ENCODE measurements at regions not wholly inside any gene's neighbourhood (a gene's known extent, or its start where the extent isn't known, plus 50 kb on each side); places are given as distances from the start of the nearest gene placed in this dataset.
"Not testable (repeated sequence)": the region's sequence is repeated elsewhere in the genome, so short reads cannot be mapped to it uniquely, and the experiment has no call there.

DNA sequence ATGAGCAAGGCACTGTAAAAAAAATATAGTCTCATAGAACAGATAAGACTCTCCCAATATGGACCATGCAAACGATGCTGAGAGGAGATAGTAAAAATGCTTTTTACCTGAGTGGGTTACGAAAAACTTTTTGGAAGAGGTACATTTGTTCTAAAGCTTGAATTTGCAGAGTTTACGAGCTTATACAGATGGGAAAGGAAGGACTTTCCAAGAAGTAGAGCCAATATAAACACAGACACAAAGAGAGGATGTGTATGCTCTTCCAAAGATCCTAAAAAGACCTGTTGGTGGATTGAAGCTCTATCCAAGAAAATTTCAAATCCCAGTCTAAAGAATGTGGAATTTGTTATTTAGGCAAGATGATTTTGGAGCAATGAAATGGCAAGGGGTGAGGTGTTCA lies 127.1 kb upstream of the SLCO6A1 start:
- WGBS, 2 donors, result 47 to 63% methylated on average over 3 of the region's 3 CpGs
- Histone ChIP-seq H3K4me1 (ENCODE audit: control insufficient read depth in 2 of 2, insufficient read depth in 2 of 2, low read length in 1 of 2) (peaks cover 0 to 3% of the 10 kb centered on the region in 2 donors), H3K9me3 (ENCODE audit: control insufficient read depth in 2 of 2, insufficient read depth in 1 of 2, low read depth in 1 of 2, low read length in 1 of 2) (no peaks in the 10 kb centered on the region), H3K4me3 (ENCODE audit: low read depth in 1 of 2, low read length in 2 of 2) (no peak overlapping the region), H3K27ac (ENCODE audit: low read depth in 2 of 2, low read length in 1 of 2) (no peak overlapping the region), H3K27me3 (ENCODE audit: control insufficient read depth in 1 of 2, insufficient read depth in 2 of 2, low read length in 2 of 2) (no peaks in the 10 kb centered on the region), H3K36me3 (ENCODE audit: control insufficient read depth in 2 of 2, insufficient read depth in 2 of 2, low read length in 1 of 2) (no peaks in the 10 kb centered on the region)

DNA sequence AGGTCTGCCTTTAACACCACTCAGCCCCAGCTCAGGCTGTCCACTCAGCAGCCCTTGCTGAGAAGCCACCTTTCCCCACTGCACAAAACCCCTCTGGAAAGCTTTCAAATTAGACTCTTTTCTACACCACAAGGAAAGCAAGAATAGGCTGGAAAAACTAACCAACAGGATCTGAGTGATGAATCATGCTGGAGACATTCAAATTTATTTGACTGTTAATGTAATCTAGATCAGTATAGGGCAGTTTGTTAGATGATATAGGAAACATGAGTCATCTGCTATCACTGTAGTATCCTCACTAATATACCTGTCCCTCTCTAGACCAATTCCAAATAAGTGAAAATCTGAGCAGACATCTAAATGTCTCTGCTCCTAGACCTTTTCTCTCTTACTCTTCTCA lies 127.8 kb upstream of the PAM start:
- Histone ChIP-seq H3K36me3 (ENCODE audit: control insufficient read depth in 2 of 2, insufficient read depth in 2 of 2, low read length in 1 of 2) (no peaks in the 10 kb centered on the region), H3K27me3 (ENCODE audit: control insufficient read depth in 1 of 2, insufficient read depth in 2 of 2, low read length in 2 of 2) (no peaks in the 10 kb centered on the region), H3K27ac (ENCODE audit: low read depth in 2 of 2, low read length in 1 of 2) (no peak overlapping the region), H3K9me3 (ENCODE audit: control insufficient read depth in 2 of 2, insufficient read depth in 1 of 2, low read depth in 1 of 2, low read length in 1 of 2) (no peaks in the 10 kb centered on the region), H3K4me3 (ENCODE audit: low read depth in 1 of 2, low read length in 2 of 2) (no peak overlapping the region), H3K4me1 (ENCODE audit: control insufficient read depth in 2 of 2, insufficient read depth in 2 of 2, low read length in 1 of 2) (peaks cover 0 to 3% of the 10 kb centered on the region in 2 donors)

DNA sequence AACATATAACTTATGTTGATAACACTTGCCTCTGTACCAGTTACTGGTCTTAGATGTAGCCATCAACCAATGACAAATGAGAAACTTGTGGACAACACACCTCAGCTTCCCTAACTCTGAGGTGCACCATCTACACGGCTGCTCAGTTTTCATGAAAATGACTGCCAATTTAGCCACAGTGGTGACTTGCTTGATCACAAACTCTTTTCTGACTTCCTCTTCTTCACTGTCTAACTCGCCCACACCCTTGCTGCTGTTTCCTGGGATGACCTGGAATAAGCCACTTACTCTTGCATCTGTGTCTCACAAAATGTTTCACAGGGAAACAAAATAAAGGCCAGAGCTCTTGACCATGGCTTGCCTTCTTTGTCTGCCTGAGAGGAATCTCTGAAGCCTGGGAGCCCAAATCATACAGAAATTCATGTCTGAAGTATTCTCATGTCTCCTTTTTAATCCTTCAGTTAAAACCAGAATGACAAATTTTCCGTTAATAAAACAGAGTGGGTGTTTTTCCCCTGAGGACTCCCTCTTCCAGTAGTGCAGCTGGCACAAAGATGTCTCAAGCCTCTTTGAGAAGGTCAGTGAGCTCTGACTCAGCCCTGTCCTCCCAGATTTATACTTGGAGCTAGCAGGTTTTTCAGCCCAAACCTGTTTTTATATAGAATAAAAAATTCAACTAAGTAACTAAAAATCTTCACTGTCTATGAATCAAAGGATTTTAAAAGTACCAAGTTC lies 126.5 kb upstream of the PAM start:
- Histone ChIP-seq H3K9me3 (ENCODE audit: control insufficient read depth in 2 of 2, insufficient read depth in 1 of 2, low read depth in 1 of 2, low read length in 1 of 2) (no peaks in the 10 kb centered on the region), H3K36me3 (ENCODE audit: control insufficient read depth in 2 of 2, insufficient read depth in 2 of 2, low read length in 1 of 2) (no peaks in the 10 kb centered on the region), H3K4me3 (ENCODE audit: low read depth in 1 of 2, low read length in 2 of 2) (no peak overlapping the region), H3K27me3 (ENCODE audit: control insufficient read depth in 1 of 2, insufficient read depth in 2 of 2, low read length in 2 of 2) (no peaks in the 10 kb centered on the region), H3K4me1 (ENCODE audit: control insufficient read depth in 2 of 2, insufficient read depth in 2 of 2, low read length in 1 of 2) (peaks cover 0 to 3% of the 10 kb centered on the region in 2 donors), H3K27ac (ENCODE audit: low read depth in 2 of 2, low read length in 1 of 2) (peak overlapping the region; percentile 0 to 15)
- WGBS, 2 donors, result 46 to 53% methylated on average over 3 of the region's 3 CpGs

DNA sequence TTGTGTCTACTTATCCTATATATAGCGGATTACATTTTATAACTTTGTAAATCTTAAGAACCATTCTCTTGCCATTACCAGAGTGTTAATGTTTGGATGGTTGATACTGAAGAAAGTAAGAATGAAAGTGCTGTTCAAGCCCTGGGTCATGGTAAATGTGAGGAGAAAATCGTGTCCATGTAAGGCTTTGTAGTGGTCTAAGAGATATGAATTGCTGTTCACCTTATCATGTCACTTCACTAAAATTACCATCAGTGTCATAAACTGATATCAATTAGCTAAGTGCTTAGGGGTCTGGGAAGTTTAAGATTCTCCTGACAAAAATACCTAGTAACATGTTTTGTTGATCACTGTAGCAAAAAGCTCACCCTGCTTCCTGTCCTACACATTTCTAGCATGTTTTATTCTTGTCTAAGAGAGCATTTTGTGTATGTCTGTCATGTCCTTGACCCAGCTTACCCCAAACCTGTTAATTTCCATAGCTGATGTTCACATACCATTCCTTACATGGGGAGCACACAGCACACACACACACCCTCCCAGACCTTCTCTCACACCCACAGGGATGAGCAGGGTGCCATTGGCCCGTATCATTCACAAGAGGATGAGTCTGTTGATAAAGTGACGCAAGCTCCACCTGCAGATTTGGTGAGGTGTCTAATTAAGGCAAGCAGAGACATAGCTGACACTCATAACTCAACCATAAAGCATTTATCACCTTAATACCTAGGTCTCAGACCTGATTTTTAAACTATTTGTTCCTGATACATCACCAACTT lies 125.1 kb upstream of the PAM start:
- 79 to 87% methylated on average over 4 of the region's 4 CpGs for WGBS, 2 donors
- no peaks in the 10 kb centered on the region for H3K27me3 ChIP-seq (ENCODE audit: control insufficient read depth in 1 of 2, insufficient read depth in 2 of 2, low read length in 2 of 2)
- no peaks in the 10 kb centered on the region for H3K36me3 ChIP-seq (ENCODE audit: control insufficient read depth in 2 of 2, insufficient read depth in 2 of 2, low read length in 1 of 2)

DNA sequence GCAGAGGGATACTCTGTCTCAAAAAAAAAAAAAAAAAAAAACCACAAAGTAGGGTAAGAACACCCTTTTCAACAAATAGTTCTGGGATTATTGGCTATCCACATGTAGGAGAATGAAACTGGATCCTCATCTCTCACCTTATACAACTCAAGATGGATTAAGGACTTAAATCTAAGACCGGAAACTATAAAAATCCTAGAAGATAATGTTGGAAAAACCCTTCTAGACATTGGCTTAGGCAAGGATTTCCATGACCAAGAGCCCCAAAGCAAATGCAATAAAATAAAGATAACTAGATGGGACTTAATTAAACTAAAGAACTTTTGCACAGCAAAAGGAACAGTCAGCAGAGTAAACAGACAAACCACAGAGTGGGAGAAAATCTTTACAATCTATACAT lies 119.7 kb upstream of the PAM start:
- WGBS, 2 donors, result 88 to 92% methylated on average over 1 of the region's 1 CpG
- not testable (repeated sequence) for H3K27me3 ChIP-seq (ENCODE audit: control insufficient read depth in 1 of 2, insufficient read depth in 2 of 2, low read length in 2 of 2); H3K4me1 ChIP-seq (ENCODE audit: control insufficient read depth in 2 of 2, insufficient read depth in 2 of 2, low read length in 1 of 2); H3K27ac ChIP-seq (ENCODE audit: low read depth in 2 of 2, low read length in 1 of 2); H3K9me3 ChIP-seq (ENCODE audit: control insufficient read depth in 2 of 2, insufficient read depth in 1 of 2, low read depth in 1 of 2, low read length in 1 of 2); H3K36me3 ChIP-seq (ENCODE audit: control insufficient read depth in 2 of 2, insufficient read depth in 2 of 2, low read length in 1 of 2); H3K4me3 ChIP-seq (ENCODE audit: low read depth in 1 of 2, low read length in 2 of 2)

More for the DNA sequence above, 125.1 kb upstream of the PAM start:
- Histone ChIP-seq H3K4me1 (ENCODE audit: control insufficient read depth in 2 of 2, insufficient read depth in 2 of 2, low read length in 1 of 2) (peaks cover 0 to 3% of the 10 kb centered on the region in 2 donors), H3K9me3 (ENCODE audit: control insufficient read depth in 2 of 2, insufficient read depth in 1 of 2, low read depth in 1 of 2, low read length in 1 of 2) (no peaks in the 10 kb centered on the region), H3K4me3 (ENCODE audit: low read depth in 1 of 2, low read length in 2 of 2) (no peak overlapping the region), H3K27ac (ENCODE audit: low read depth in 2 of 2, low read length in 1 of 2) (no peak overlapping the region)

DNA sequence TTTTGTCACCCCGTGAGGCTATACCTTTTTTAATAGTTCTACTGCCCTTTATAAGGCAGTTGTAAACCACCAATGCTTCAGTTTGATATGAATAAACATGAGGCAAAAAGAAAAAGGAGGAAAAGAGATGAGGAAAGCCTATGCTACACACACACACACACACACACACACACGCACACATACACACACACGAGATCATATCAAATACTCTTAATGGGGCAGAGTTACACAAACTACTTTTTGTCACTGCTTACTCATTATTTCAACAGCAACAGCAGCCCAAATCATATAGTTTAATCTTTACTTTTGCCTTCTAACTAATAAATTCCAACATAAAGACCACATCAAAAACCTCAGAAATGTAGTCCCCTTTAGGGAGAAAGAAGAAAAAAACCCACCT lies 116.8 kb upstream of the PAM start:
- Histone ChIP-seq H3K4me1 (ENCODE audit: control insufficient read depth in 2 of 2, insufficient read depth in 2 of 2, low read length in 1 of 2) (no peaks in the 10 kb centered on the region), H3K27ac (ENCODE audit: low read depth in 2 of 2, low read length in 1 of 2) (no peak overlapping the region), H3K27me3 (ENCODE audit: control insufficient read depth in 1 of 2, insufficient read depth in 2 of 2, low read length in 2 of 2) (no peaks in the 10 kb centered on the region), H3K36me3 (ENCODE audit: control insufficient read depth in 2 of 2, insufficient read depth in 2 of 2, low read length in 1 of 2) (no peaks in the 10 kb centered on the region), H3K9me3 (ENCODE audit: control insufficient read depth in 2 of 2, insufficient read depth in 1 of 2, low read depth in 1 of 2, low read length in 1 of 2) (peaks cover 0 to 5% of the 10 kb centered on the region in 2 donors), H3K4me3 (ENCODE audit: low read depth in 1 of 2, low read length in 2 of 2) (no peak overlapping the region)
- 80 to 81% methylated on average over 3 of the region's 3 CpGs for WGBS, 2 donors

- WGBS, 2 donors, result 58% methylated on average over 2 of the region's 2 CpGs
- Histone ChIP-seq H3K4me3 (ENCODE audit: low read depth in 1 of 2, low read length in 2 of 2) (no peak overlapping the region), H3K27me3 (ENCODE audit: control insufficient read depth in 1 of 2, insufficient read depth in 2 of 2, low read length in 2 of 2) (no peaks in the 10 kb centered on the region), H3K9me3 (ENCODE audit: control insufficient read depth in 2 of 2, insufficient read depth in 1 of 2, low read depth in 1 of 2, low read length in 1 of 2) (peaks cover 0 to 5% of the 10 kb centered on the region in 2 donors), H3K4me1 (ENCODE audit: control insufficient read depth in 2 of 2, insufficient read depth in 2 of 2, low read length in 1 of 2) (no peaks in the 10 kb centered on the region), H3K36me3 (ENCODE audit: control insufficient read depth in 2 of 2, insufficient read depth in 2 of 2, low read length in 1 of 2) (no peaks in the 10 kb centered on the region), H3K27ac (ENCODE audit: low read depth in 2 of 2, low read length in 1 of 2) (no peak overlapping the region)
Observed at GRCh38 chr5:102638912-102639652, 116.0 kb upstream of the PAM start.

GRCh38 chr5:102649731-102650130 lies 105.4 kb upstream of the PAM start:
- Histone ChIP-seq H3K4me1 (ENCODE audit: control insufficient read depth in 2 of 2, insufficient read depth in 2 of 2, low read length in 1 of 2) (no peaks in the 10 kb centered on the region), H3K27me3 (ENCODE audit: control insufficient read depth in 1 of 2, insufficient read depth in 2 of 2, low read length in 2 of 2) (no peaks in the 10 kb centered on the region), H3K9me3 (ENCODE audit: control insufficient read depth in 2 of 2, insufficient read depth in 1 of 2, low read depth in 1 of 2, low read length in 1 of 2) (no peaks in the 10 kb centered on the region), H3K4me3 (ENCODE audit: low read depth in 1 of 2, low read length in 2 of 2) (no peak overlapping the region), H3K36me3 (ENCODE audit: control insufficient read depth in 2 of 2, insufficient read depth in 2 of 2, low read length in 1 of 2) (no peaks in the 10 kb centered on the region), H3K27ac (ENCODE audit: low read depth in 2 of 2, low read length in 1 of 2) (no peak overlapping the region)
- 17 to 30% methylated on average over 1 of the region's 1 CpG for WGBS, 2 donors

GRCh38 chr5:102651466-102651865 lies 103.6 kb upstream of the PAM start:
- H3K4me3 ChIP-seq (ENCODE audit: low read depth in 1 of 2, low read length in 2 of 2), result no peak overlapping the region
- no peak overlapping the region for H3K27ac ChIP-seq (ENCODE audit: low read depth in 2 of 2, low read length in 1 of 2)
- 71 to 78% methylated on average over 3 of the region's 3 CpGs for WGBS, 2 donors
- H3K36me3 ChIP-seq (ENCODE audit: control insufficient read depth in 2 of 2, insufficient read depth in 2 of 2, low read length in 1 of 2), result no peaks in the 10 kb centered on the region
- H3K4me1 ChIP-seq (ENCODE audit: control insufficient read depth in 2 of 2, insufficient read depth in 2 of 2, low read length in 1 of 2), result no peaks in the 10 kb centered on the region
- H3K9me3 ChIP-seq (ENCODE audit: control insufficient read depth in 2 of 2, insufficient read depth in 1 of 2, low read depth in 1 of 2, low read length in 1 of 2), result no peaks in the 10 kb centered on the region
- H3K27me3 ChIP-seq (ENCODE audit: control insufficient read depth in 1 of 2, insufficient read depth in 2 of 2, low read length in 2 of 2), result no peaks in the 10 kb centered on the region
